HL-60/S4 (cell line): ENCODE measurements at regions not wholly inside any gene's neighbourhood (a gene's known extent, or its start where the extent isn't known, plus 50 kb on each side); places are given as distances from the start of the nearest gene placed in this dataset.

Experiments
- in situ Hi-C: fragments of 300-500 bp; cut with MboI; formaldehyde crosslinking; loops from 2 replicates; pipeline ENCODE4 v1.14.3; 2022; ENCODE audit warnings: low sequenced_read_pairs

DNA sequence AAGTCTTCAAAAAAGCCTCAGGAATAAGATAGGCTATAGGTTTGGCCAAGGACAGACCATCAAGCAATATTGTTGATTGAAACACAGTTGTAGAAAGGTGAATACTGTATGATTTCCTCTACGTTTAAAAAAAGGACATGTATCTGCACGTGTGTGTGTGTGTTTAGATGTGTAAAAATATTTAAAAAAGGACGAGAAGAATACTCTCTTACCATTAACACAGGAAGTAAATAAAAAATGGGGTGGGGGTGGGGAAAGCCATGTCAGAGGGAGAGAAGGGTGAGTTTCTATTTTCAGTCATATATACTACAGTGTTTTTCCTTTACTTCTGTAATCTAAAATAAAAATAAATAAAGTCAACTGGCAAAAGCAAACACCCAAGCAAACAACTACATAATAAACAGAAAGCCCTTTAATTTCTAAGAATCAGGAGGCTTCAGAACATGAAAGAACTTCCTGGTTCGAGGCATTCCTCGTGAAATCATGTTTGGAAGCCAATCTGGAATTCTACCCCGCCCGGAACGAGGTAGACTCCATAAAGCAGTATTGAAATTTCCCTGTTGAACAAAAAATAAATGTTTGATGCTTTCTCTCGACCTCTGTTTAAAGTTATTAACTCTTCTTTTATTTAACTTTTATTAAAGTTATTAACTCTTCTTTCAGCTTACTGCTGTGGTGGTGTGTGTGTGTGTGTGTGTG lies 158.1 kb upstream of the ZNF217 start:
- in situ Hi-C loops: no loop called here

DNA sequence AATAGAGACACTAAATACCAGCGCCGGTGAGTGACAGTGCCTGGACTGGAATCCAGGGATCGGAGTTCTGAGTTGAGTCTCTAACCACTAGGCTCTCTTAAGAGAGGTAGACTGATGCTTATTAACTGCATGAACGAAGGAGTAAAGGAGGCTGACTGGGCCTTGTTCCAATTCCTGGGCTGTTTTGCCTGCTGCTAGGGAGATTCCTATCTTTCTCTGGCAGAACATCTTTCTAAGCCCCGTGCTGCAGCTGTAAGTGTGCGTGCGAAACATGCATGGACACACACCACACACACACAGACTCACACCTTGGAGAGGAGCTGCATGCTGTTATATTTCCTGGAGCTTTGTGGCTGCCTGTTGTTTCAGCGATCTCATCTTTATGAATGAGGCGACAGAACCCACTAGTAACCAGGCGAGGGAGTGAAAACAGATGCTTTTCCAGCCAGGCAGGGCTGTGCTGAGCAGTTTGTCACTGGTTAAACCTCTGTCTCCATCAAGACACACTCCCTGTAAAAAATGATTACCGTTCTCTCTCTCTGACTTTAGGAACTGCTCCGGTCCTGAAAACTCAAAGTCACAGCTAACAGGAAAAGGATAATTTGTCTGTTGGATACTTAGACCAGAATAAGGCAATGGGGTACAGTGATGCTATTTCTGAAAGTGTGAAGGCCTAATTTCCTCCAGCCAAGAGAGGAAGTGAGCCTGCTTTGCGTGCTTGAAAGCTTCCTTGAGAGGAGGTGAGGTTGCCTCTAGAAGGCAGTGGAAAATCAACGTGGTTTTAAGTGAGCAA lies 157.4 kb upstream of the ZNF217 start:
- in situ Hi-C loops: no loop called here

DNA sequence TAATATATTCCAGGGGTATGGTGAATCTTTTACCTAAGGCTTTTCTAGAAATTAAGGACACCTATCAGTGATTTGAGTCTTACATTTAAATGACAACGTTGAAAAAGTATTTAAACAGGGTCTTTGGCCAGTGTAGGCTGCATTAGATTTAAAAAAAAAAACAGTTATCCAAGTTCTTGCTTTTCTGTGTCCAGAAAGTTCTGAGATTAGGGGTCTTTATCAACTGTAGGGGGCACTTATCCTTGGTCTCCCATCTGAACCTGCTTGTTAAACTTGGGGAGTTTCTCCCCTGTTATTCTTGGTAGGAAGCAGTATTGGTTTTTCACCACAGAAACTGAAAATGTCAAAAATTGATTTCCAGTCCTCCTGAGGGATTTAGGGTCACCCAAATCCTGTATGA lies 155.9 kb upstream of the ZNF217 start:
- in situ Hi-C loops: loop anchor here (25.0 kb wide), 1 partner anchor 188 kb away; no protein-coding TSS in a partner anchor

- in situ Hi-C loops: loop anchor here (25.0 kb wide), 1 partner anchor 188 kb away; no protein-coding TSS in a partner anchor
These were observed 155.3 kb upstream of the ZNF217 start for GRCh38 chr20:53748821-53749421.

DNA sequence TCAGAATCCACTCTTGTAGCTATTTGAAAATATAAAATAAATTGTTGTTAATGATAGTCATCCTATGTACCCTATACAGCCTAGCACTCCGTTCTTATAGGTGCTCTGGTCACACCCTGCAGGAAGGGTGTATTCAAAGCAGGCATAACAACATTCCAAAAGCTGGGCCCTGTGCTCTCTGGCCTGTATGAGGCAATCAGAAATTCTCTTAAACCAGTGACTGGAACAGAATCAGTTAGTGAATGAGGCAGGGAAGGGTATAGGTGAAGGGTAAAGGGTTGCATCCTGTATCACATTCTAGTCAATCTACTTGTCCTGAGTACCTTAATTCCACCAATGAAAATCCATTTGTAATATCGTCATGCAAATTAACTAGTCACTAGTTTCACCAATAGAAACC lies 154.5 kb upstream of the ZNF217 start:
- in situ Hi-C loops: loop anchor here (25.0 kb wide), 1 partner anchor 189 kb away; no protein-coding TSS in a partner anchor

- in situ Hi-C loops: loop anchor here (25.0 kb wide), 1 partner anchor 194 kb away; no protein-coding TSS in a partner anchor
These were observed 150.1 kb upstream of the ZNF217 start for GRCh38 chr20:53743607-53744260.

DNA sequence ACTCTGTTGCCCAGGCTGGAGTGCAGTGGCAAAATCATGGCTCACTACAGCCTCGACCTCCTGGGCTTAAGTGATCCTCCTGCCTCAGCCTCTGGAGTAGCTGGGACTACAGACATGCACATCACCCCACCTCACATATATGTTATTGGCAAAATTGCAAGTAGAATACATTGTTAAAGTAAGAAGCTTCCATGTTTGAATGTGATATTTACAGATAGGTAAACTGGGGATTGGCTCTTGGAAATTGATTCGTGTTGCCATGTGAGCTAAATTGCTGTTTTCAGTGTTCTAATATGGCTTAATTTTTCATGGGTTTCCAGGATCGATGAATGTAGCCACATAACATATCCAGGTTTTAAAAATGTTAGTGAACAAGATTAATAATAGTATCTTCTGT lies 149.0 kb upstream of the ZNF217 start:
- in situ Hi-C loops: loop anchor here (25.0 kb wide), 1 partner anchor 195 kb away; no protein-coding TSS in a partner anchor

DNA sequence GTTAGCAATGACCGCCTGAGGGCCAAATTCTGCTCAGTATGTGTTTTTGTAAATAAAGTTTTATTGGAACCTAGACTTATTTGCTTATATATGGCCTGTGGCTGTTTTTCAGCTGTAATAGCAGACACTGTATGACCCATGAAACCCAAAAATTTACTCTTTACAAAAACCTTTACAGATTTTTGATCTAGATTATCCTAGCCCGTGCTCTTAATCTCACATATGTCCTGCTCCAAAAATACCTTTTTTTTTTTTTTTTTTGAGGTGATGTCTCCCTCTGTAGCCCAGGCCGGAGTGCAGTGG lies 148.0 kb upstream of the ZNF217 start:
- in situ Hi-C loops: loop anchor here (25.0 kb wide), 1 partner anchor 196 kb away; no protein-coding TSS in a partner anchor

DNA sequence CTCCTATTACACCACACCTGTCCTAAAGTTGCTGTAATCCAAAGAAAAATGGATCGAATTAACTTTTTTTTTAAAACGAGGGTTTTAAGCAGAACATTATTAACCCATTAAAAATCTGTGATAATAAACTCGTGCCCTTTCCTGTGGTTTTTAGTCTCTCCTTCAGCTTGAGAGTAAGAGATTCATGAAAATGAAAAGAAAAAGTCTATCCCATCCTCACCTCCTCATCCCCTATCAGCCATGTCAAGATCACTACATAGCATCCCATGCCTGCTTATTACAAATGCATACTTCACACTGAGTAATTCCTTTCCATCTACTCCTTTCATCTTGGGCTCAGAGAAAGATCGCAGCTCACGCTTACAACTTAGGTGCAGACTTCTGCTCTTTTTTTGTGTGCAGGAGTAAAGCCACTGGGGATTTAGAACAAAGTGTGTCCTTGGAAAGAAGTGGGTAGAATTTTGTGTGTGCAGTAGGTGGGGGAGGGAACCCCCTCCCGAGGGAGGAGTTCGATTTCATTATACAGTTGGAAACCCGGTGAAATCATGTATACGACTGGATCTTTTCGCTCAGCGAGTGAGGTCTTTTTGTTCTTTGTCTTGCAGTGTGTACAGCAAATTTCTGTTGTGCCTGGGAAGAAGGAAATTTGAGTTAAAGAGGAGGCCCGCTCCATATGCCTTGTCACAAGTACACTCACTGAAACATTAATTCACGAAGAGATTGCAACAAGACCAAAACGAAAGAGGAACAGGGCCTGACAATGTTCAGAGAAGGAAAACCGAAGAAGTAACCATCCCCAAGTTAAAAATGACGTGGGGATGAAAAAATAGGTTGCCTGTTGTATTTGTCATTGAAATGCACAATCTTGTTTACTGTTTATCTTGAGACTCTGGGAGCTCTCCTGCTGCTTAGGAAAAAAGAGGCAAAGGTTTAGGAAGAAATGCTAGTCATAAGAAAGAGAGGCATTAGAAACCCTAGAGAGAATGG lies 146.5 kb upstream of the ZNF217 start:
- in situ Hi-C loops: loop anchor here (25.0 kb wide), 1 partner anchor 197 kb away; no protein-coding TSS in a partner anchor

GRCh38 chr20:53738945-53739798 lies 145.5 kb upstream of the ZNF217 start:
- in situ Hi-C loops: loop anchor here (25.0 kb wide), 1 partner anchor 198 kb away; no protein-coding TSS in a partner anchor

GRCh38 chr20:53738039-53738944 lies 144.7 kb upstream of the ZNF217 start:
- in situ Hi-C loops: loop anchor here (25.0 kb wide), 1 partner anchor 199 kb away; no protein-coding TSS in a partner anchor

GRCh38 chr20:53737396-53738038 lies 143.9 kb upstream of the ZNF217 start:
- in situ Hi-C loops: loop anchor here (25.0 kb wide), 1 partner anchor 200 kb away; no protein-coding TSS in a partner anchor

DNA sequence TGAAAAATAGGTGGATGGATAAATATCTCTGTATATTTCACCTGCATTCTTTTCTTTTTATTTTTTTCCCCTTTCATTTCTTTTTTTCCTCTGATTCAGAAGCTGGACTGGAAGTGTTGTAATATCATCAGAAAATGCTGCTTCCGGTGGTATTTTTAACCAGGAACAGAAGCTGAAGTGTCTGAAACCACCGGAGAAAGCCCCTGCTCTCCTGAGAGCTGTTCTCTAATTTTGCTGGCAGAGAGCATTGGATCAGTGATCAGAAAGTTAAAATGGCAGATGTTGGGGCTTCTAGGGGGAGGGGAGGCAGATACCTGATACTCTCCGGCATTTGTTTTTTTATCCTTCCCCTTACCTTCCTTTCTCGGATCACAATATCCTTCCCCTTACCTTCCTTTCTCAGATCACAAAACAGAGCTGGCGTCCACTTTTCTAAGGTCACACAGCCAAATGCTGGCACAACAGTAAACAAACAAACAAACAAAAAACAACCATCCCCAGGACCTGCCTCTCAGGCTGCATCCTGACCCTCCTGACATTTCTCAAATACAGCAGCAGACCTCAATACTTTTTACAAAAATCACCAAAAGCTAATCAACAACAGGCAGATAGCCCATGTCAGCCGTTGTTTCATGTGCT lies 143.2 kb upstream of the ZNF217 start:
- in situ Hi-C loops: loop anchor here (25.0 kb wide), 1 partner anchor 200 kb away; no protein-coding TSS in a partner anchor

DNA sequence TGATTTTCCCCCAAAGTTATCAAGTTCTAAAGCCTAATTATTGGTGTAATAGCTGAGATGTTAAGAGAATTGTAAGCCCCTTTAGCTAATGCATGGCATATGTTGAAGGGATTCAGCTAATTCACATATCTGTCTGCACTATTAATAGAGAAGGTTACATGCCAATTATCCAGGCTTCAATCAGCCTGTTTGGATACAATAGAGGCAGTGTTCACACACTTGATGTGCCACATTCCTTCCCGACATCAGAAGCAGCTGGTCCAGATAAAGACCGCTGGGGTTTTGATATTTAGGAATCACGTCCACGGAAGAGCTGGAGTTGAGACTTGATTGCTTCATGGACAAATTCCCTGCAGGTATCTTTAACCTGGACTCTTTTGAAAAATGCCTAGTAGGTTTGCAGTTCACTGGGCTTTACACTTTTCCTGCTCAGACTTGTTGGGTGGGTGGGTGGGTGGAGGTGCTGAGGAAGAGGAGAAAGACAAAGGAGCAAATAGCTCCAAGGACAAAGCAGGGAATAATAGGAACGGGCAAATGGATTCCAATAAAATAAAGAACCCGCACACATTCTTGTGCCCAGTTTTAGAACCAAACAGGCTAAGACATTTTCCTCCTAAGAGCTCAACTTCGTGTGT lies 142.6 kb upstream of the ZNF217 start:
- in situ Hi-C loops: loop anchor here (25.0 kb wide), 1 partner anchor 201 kb away; no protein-coding TSS in a partner anchor

DNA sequence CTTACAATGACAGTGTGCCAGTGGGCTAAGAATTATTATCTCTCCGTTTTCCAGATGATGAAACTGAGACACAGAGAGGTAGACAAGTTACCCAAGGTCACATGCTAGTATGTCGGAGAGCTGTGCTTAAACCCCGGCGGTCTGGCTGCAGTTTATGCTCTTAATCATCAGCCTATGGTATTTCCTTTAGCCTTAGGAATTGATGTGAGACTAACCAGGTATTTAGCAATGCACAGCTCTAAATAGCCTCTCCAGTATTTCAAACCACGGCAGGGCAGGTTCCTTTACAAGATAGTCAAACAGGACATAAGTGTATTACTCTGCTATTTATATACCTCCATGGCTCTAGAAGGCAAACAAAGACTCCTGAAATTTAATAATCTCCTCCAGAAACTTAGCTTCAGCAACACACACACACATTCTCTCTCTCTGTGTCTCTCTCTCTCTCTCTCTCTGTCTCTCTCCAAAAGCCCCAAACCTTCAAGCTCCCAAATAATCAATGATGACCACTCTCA lies 142.0 kb upstream of the ZNF217 start:
- in situ Hi-C loops: loop anchor here (25.0 kb wide), 1 partner anchor 202 kb away; no protein-coding TSS in a partner anchor
